HG03025 (cell line): ENCODE measurements at regions not wholly inside any gene's neighbourhood (a gene's known extent, or its start where the extent isn't known, plus 50 kb on each side); places are given as distances from the start of the nearest gene placed in this dataset.

Experiments used
- ATAC-seq: cut with Tn5 transposase; IDR thresholded peaks from one replicate; pipeline ENCODE4 v1.9.1; 2021; ENCODE audit warnings: mild to moderate bottlenecking, moderate library complexity; ENCODE audit not compliant: unreplicated experiment, low FRiP score

DNA sequence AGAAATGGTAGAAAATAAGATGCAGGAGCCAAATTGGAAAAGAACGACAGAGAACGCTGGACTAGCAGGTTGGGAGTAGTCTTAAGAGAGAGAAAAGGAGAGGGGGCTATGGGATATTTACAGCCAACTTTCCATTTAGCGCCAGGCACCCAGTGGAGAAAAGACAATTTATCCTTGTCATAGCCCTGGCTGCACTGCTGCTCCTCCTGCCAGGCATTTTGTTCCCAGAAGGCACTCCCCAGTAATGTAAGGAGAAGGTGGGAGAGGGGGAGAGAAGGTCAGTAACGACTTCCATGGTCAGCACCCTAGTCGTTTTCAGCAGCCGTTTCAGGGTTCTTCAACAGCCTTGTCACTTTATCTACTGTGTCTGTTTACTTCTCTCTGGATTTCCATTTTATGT, 159.0 kb downstream of the TRMT11 start:
- no peak for ATAC-seq

DNA sequence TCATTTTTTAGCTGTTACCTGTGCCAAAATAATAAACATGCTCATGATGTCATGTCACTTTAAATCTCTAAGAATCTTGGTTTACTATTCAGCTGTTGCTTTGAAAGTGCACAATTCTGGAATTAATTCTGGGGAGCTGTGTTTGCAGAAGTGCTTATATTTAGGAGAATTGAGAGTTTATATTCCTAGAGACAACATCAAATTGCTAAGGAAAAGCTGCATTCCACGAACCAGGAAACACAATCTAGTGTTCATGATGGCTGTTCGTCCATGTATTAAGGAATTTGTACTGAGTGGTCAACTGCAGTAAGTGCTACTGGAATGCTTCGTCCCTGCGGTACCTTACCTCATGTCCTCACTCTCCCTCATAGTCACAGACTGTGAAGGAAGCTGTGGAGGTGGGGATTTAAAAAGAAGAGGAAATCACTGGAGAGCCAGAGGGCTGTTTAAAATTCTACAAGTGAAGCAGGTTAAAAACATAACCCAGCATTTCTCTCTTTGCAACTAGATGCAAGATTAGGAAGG, 161.0 kb downstream of the TRMT11 start:
- no peak for ATAC-seq

DNA sequence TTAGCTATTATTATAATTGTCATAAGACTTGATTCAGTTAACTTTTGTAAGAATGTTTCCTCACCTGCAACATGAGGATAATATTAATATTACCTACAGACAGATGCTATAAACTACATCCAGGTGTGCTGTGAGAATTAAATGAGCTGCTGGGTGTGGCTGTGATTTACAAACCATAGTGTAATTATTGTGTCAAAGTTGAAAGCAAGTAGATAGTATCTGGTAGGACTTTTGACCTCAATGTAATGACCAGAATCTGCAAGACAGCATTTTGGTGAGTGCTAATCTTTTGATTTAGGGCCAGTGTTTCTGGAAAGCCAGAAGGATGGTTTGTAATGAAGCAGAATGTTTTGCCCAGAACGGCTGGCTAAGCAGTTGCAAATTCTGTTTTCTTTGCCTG, 162.5 kb downstream of the TRMT11 start:
- no peak for ATAC-seq

DNA sequence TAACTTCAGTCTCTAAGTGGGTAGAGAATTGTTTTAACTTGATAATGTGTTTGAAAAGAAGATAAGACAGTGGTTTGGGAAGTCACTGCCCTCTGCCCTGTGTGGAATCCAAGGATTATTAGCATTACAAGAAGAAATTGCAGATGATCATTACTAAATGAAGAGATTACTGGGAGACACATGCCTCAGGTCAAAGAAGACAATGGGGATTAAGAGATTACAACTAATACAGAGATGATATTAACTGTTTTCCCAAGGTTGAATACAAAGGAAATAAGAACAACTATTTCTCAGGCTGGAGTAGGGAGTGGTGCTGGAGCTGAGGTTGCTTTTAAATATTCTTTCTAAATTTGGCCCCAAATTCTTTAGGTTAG, 166.0 kb downstream of the TRMT11 start:
- ATAC-seq = no peak

DNA sequence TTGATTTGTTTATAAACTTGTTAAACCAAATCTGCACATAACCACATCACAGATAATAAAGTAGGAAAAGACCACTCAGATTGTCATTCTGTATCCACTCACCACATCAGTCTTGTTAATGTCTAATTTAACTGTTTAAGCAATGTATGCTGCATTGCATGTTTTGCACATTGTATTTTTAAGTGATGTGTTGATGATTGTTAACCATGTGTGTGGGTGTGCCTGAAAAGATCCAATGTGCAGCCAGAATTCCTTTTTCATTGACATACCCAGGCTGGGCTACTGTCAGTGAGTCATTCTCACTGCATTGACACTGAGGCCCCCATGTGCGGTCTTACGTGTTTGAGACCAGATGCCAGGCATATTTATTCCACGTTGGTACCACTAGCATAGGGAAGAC, 167.3 kb downstream of the TRMT11 start:
- ATAC-seq = no peak

DNA sequence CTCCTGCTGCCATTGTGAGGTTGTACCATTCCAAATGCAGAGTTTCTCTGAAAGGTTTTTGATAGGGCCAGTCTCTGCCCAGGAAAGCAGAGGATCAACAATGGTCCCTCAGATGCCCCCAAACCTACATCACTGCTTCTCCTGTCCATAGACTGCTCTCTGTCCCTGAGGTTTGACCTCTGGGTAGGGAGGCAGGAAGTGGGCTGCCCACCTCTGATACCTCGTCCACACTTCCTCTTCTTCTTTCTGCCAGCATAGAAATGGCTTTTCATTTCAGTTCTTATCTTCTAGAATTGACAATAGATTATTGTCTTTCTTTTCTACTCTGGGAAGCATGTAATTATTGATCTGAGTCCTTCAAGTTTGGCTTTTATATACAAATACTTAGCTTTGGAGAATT, 170.6 kb downstream of the TRMT11 start:
- no peak for ATAC-seq

DNA sequence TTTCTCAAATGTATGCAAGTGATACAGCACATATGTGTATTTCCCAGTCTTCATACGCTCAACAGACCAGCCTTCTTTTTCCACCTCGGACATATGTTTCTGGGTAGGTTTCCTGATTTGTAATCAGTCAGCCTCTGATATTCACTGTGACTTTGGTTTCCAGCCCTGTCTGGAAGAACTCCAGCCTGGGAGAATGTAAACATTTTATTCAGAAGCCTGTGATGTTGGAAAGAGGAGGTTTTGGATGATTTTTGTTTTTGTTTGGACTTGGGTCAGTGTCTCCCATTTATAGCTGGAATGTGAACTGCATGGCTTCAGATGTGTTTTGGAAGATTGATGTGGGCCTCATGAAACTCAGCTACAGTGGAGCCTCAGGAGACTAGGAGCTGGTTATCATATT, 172.2 kb upstream of the CENPW start:
- ATAC-seq = no peak

DNA sequence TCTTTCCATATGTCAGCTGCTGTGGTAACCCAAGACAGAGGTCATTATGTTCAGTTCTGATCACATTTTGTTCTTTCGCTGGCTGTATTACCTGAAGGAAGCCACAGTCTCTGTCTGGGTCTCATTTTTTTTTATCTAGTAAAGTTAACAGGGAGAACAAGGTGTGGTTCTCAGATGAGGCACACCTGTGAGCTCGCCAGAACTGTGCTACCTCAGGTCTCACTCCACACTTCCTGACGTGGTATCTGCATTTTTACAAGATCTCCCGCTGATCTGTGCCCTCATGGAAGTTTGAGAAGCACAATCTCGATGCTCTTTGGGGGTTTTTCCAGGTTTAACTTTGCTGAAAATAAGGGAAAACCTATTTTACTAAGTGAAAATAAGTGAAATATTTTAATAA, 169.5 kb upstream of the CENPW start:
- ATAC-seq = no peak

DNA sequence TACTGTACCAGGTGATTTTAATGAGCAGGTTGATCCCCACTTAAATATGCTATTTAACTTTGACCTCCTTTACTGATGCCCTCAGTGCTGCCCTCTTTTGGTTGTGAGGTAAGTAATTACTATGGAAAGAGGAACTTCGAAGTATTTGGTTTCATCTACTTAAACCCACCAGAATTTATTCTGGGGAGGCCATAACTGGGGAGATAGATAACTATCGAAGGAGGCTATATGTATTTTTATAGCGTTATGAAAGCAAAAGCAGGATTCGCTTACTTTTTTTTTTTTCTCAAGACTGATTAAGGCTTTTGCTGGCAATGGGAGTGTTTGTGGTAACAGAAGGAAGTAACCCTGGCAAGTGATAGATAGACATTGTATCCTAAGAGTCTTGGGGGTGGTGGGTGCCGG, 168.9 kb upstream of the CENPW start:
- peak; percentile 78 for ATAC-seq

DNA sequence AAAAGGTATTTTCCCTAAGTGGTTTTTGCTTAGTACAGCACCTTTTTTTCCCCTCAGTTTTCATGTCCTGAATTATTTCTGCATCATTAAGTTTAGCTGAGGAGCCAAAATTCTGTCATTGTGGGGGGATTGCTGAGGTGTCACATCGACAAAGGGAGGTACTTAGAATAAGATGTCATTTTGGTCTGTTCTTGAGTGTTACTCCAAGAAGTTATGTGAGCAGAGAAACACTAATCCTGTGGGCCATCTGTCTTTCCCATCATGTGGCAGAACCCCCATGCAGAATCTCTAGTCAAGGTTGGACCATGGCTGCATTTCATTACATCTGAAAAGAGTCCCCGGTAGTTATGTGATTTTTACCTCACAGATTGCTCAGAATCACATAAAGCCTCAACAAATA, 167.8 kb upstream of the CENPW start:
- no peak for ATAC-seq

DNA sequence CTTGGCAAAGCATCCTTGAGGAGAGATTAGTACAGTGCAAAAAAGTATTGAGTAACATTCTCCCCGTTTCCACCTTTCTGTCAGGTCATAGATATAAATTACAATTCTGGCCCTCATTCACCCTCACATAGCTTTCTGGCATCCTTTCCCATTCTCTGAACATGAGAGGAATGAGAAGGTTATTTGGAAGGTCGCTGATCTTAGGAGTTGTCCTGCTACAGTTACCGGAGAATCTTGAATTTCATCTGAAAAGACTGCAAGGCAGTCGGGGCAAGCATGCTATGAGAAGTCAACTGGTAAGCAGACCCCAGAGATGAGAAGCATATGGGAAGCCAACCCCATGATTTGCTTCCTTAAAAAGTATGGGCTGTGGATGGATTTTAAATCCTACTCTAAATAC, 166.7 kb upstream of the CENPW start:
- no peak for ATAC-seq

DNA sequence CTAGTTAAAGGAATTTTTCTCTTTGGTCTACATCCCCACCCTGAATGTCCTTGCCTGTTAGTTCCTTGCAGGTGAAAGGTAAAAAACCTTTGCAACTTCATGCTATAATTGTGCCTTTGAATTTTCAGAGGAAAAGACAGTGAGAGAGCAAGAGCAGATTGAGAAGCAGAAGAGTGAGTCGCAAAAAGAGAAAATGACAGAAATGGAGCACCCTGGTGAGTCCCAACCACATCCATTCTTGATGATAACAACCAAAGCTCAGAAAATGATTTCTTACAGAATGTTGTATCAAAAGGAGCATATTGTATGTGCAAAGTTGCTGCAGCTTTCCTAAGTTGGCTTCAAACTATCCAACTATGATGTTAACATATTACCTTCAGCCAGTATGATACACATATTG, 165.2 kb upstream of the CENPW start:
- ATAC-seq = no peak

DNA sequence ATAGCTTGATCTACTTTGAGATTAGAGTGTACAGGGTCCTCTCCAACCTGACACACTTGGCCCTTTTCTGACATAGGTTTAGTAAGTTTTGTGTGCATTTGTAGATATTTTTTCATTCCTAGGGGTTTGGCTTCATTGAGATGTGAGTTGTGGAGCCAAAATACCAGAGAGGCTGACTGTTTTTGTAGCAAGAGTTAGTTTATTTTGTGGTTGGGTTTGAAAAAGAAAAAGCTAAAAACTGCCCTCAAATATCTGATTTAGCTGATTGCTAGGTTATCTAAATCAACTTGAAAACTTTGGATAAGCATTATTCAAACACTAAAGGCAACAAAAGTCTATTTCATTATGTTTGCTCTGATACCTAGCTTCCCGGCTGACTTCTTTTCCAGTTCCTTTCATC, 164.7 kb upstream of the CENPW start:
- ATAC-seq = no peak

DNA sequence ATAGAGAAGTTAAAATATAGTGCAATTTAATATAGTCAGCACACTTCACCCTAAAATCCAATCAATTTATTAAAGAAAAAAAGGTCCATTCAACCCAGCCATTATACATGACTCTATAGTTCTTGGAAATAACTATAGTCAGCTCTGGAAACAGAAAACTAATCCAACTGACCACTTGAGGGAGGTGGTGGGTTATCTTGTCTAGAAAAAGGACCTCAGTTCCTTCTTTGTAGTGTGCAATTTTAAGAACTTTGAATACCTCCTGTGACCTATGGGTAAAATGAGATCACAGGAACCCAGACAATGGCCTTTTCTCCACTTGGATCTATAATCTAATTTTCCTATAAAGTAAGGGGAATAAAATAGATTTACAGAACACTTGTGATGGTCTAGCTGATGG, 163.6 kb upstream of the CENPW start:
- no peak for ATAC-seq

DNA sequence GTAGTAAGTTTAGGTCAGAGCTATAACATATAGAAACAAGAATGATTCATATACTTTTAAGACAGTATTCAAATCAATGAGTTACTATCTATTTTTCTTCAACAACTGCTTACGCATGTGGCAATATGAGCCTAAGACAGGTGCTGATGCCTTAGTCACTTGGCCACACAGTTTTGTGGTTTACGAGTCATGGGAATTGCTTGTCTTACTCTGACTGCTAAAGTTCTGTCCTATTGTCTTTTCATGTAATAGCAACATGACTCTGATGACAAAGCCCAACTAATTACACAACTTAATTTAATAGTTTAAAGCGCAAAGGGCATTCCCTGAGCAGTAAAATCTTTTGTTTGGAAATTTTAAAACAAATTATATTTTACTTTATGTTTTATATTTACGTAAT, 159.3 kb upstream of the CENPW start:
- ATAC-seq = no peak

DNA sequence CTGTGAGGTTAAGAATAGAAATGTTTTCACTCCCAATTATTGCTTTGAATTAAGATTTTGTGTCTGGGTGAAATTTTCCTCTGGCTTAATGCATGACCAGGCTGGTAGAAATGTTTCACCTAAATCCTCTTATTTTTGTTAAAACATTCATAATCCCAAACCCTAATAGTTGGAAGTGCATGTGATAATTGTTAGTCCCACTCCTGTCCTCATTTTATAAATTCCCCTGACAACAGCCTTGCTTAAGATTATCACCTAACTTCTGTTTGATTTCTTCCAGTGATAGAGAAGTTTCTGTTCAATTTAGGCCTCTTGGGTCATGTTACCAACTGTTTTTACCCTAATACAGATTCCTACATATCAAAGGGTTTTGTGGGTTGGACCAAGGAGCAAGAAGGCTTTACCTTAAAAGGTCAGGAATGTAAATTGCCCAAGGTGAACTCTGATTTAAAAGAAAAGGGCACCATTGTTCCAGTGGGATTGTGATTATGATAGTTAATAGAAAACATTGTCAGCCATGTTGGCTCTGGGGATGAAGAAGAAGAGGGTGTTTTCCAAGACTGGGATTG, 158.7 kb upstream of the CENPW start:
- ATAC-seq = no peak

DNA sequence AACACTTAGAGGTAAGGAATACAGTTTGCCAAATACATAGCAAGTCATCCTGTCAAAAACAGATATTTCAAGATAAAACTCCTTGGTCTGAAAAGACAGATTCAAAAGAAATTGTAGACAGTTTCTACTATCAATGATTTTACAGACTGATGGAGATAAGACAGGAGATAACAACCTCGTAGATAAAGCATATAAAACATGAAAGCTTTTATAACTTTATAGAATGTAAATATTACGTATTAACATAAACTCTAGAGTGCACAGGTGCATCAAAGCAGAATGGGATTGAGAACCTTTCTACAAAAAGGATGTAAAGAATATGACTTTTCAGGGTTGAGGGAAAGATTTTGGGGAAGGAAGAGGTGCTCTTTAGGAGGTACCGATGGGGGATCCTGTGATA, 158.0 kb upstream of the CENPW start:
- no peak for ATAC-seq

DNA sequence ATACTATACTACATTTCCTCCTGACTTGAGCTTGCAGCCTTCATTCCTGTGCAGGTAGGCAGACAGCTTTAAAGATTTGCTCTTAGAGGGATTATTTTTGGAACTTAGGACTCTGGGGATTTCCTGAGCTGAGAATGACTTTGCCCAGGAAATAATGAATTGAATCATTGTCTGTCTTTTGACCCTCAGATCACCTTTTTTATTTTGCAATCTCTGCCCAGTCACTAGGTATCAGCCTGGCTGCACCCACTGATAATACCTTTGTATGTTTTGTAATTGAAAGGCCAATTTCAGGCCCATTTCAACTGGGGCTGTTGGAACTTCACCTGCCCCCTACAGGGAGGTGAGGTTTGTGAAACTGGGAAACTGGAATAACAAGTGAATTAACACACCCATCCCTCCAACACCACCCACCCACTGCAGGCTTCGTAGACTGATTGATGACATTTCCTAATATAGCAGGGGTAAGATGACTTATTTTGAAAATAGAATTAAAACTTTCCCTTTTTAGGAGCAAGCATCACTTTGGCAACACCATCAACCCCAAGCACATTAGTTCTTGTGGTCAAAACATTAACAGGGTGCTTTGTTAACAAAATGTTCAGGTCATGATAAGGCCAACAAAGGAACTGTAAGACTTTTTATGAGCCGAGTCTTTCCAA, 157.1 kb upstream of the CENPW start:
- ATAC-seq = no peak

DNA sequence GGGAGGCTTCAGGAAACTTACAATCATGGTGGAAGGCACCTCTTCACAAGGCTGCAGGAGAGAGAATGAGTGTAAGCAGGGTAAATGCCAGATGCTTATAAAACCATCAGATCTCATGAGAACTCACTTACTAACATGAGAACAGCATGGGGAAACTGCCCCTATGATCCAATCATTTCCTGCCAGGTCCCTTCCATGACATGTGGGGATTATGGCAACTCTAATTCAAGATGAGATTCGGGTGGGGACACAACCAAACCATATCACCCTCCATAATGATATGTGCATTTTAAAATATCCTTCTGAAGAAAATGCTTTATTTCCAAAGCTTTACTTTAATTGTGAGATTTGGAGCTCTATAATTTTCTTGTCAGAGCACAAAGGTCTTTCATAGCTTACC, 154.1 kb upstream of the CENPW start:
- ATAC-seq = no peak

DNA sequence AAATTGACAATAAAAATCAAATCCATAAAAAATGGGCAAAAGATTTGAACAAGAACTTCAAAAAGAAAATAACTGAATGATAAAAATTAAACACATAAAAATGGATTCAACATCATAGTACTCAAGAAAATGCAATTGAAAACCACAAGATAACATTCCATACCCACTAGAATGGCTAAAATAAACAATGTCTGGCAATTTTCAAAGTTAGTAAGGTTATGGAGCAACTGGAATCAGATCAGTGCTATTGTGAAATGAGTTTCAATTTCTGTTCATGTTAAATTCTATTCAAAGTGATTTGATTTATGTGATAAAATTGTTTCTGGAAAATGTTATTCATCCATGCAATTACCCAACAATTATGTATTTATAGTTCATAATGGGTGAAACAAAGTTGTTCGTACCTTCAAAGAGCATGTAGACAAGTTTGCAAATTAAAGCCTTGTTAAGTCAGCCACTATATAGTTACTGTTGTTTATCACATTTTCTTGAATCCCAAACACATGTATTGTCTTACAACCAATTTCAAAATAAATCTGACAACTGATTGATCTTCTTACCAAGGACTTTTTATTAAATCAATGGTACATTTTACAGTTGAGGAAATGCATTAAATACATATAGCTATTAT, 151.5 kb upstream of the CENPW start:
- ATAC-seq = no peak

DNA sequence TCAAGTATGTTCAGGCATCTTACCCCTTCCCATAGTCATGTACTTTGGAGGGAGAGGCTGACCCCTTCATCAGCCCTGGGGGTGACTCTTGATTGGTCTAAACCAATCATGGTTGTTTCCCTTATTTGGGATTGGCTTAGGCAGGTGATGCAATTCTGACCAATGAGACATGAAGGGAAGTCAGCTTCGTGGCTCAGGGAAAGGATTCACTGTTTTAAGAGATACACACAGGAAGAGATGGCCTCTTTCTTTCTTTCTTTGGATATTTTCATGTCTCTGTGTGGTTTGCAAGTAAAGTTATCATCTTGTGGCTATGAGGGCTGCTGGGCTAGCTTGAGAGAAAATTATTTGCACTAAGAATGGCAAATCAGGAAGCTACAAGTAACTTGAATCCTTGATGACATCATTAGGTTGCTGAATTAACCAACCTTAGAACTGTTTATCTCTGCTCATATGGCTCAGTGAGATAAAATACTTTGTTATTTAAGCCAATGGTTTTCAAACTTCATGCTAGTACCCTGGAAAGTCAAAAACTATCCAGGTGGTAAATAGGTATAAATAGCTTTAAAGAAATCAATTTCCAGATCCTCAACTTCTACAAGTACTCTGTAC, 144.2 kb upstream of the CENPW start:
- no peak for ATAC-seq

DNA sequence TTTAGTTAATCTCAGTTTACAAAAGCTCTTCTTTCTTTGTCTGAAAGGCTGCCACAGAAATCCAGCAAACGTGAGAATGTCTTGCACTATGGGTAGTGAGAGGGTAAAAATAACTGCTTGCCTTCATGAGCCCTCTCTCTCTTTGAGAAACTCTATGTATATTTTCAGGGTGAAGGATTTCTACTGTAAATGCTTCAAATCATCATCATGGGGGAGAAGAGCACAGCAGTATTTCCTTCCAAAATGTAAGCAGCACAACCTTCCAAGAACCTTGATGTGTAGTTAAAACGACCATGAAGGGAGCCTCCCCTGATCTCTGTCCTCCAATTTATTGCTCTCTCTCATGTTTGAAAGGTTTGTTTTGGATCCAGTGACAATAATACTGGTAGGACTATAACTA, 141.3 kb upstream of the CENPW start:
- no peak for ATAC-seq
